Upper lobe of left lung (tissue), 6 donors: ENCODE measurements at regions not wholly inside any gene's neighbourhood (a gene's known extent, or its start where the extent isn't known, plus 50 kb on each side); places are given as distances from the start of the nearest gene placed in this dataset.

Experiments used
- ATAC-seq, 2 donors: fragments of 200-7000 bp; cut with Tn5 transposase; one replicate each; pipeline ENCODE4 v1.9.1; 2022; ENCODE audit warnings: mild to moderate bottlenecking in 2 of 2, moderate library complexity in 2 of 2; ENCODE audit not compliant: low FRiP score in 2 of 2
- DNase-seq, 2 donors: peaks; one replicate each; pipeline ENCODE4 v3.0.0-alpha.2; 2019 to 2020
- H3K27ac ChIP-seq, 4 donors: fragments of 200-600 bp; sonication (generic); one replicate each; pipeline ENCODE4 v1.5.1; 2016 to 2019
- H3K27me3 ChIP-seq, 4 donors: fragments of 200-600 bp; sonication (generic); one replicate each; pipeline ENCODE4 v1.5.1; 2017 to 2019
- H3K36me3 ChIP-seq, 4 donors: fragments of 200-600 bp; sonication (generic); one replicate each; pipeline ENCODE4 v1.5.1; 2016 to 2019
- H3K4me1 ChIP-seq, 4 donors: fragments of 200-600 bp; sonication (generic); one replicate each; pipeline ENCODE4 v1.5.1; 2018 to 2019
- H3K4me3 ChIP-seq, 4 donors: fragments of 200-600 bp; sonication (generic); one replicate each; pipeline ENCODE4 v1.5.1; 2017 to 2019; ENCODE audit warnings: mild to moderate bottlenecking in 2 of 4, moderate library complexity in 1 of 4
- H3K9me3 ChIP-seq, 4 donors: fragments of 200-600 bp; sonication (generic); one replicate each; pipeline ENCODE4 v1.5.1; 2018 to 2019
- EP300 ChIP-seq, 4 donors: sonication (generic); formaldehyde crosslinking; IDR thresholded peaks; one replicate each; pipeline ENCODE4 v1.5.1; 2017; ENCODE audit warnings: antibody characterized with exemption in 4 of 4, control low read depth in 2 of 4
- POLR2A ChIP-seq, 4 donors: fragments of 450-650 bp; IDR thresholded peaks; one replicate each; pipeline ENCODE4 v1.5.1; 2016 to 2017; ENCODE audit warnings: antibody characterized with exemption in 4 of 4, mild to moderate bottlenecking in 2 of 4
- POLR2AphosphoS5 ChIP-seq, 2 donors: sonication (generic); formaldehyde crosslinking; IDR thresholded peaks; one replicate each; pipeline ENCODE4 v1.5.1; 2017; ENCODE audit warnings: antibody characterized with exemption in 2 of 2
- WGBS, 2 donors: methylation state at CpG; one replicate each; pipeline ENCODE4 v1.1.5; 2017 to 2018; 5-methylcytosine and 5-hydroxymethylcytosine counted together
- TF ChIP-seq, protein P1 (sequence below), 6 experiments: fragments of 450-650 bp in 4 of 6; fragments of 200-600 bp in 2 of 6; sonication (generic) in 2 of 6; IDR thresholded peaks; one replicate each; pipeline ENCODE4 v1.5.1; 2016 to 2019; ENCODE audit warnings: antibody characterized with exemption in 6 of 6
- donor health status: DM: no; HTN: no; CAD: no; lungs with moderate emphysema.
- donor health status: DM: no; HTN: yes; CAD: no; lungs with severe emphysema.

DNA sequence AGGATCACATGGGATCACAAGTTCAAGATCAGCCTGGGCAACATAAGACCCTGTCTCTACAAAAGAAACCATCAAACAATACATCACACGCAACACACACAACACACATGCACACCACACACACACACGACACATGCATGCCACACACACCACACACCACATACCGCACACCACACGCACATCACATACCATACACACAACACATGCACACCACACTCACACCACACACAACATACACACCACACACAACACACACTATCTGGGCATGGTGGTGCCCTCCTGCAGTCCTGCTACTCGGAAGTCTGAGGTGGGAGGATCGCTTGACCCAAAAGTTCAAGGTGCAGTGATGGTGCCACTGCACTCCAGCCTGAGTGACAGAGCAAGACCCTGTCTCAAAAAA lies 198.3 kb downstream of the USP12 start:
- H3K27ac ChIP-seq = no peak overlapping the region
- TF ChIP-seq EP300 (IDR thresholded peaks at IDR 0.05) = no peak
- TF ChIP-seq POLR2A (IDR thresholded peaks at IDR 0.05) = no peak
- TF ChIP-seq, protein P1, sequence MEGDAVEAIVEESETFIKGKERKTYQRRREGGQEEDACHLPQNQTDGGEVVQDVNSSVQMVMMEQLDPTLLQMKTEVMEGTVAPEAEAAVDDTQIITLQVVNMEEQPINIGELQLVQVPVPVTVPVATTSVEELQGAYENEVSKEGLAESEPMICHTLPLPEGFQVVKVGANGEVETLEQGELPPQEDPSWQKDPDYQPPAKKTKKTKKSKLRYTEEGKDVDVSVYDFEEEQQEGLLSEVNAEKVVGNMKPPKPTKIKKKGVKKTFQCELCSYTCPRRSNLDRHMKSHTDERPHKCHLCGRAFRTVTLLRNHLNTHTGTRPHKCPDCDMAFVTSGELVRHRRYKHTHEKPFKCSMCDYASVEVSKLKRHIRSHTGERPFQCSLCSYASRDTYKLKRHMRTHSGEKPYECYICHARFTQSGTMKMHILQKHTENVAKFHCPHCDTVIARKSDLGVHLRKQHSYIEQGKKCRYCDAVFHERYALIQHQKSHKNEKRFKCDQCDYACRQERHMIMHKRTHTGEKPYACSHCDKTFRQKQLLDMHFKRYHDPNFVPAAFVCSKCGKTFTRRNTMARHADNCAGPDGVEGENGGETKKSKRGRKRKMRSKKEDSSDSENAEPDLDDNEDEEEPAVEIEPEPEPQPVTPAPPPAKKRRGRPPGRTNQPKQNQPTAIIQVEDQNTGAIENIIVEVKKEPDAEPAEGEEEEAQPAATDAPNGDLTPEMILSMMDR (IDR thresholded peaks at IDR 0.05) = no peak
- no peak for TF ChIP-seq POLR2AphosphoS5 (IDR thresholded peaks at IDR 0.05)
- no peak for DNase-seq
- H3K27me3 ChIP-seq = no peaks in the 10 kb centered on the region
- 77 to 81% methylated on average over 6 of the region's 6 CpGs for WGBS, 2 donors
- H3K9me3 ChIP-seq = no peaks in the 10 kb centered on the region
- peaks cover 0 to 6% (median 5%) of the 10 kb centered on the region in 4 donors for H3K4me1 ChIP-seq
- no peaks in the 10 kb centered on the region for H3K36me3 ChIP-seq
- no peak for ATAC-seq
- no peak overlapping the region for H3K4me3 ChIP-seq

DNA sequence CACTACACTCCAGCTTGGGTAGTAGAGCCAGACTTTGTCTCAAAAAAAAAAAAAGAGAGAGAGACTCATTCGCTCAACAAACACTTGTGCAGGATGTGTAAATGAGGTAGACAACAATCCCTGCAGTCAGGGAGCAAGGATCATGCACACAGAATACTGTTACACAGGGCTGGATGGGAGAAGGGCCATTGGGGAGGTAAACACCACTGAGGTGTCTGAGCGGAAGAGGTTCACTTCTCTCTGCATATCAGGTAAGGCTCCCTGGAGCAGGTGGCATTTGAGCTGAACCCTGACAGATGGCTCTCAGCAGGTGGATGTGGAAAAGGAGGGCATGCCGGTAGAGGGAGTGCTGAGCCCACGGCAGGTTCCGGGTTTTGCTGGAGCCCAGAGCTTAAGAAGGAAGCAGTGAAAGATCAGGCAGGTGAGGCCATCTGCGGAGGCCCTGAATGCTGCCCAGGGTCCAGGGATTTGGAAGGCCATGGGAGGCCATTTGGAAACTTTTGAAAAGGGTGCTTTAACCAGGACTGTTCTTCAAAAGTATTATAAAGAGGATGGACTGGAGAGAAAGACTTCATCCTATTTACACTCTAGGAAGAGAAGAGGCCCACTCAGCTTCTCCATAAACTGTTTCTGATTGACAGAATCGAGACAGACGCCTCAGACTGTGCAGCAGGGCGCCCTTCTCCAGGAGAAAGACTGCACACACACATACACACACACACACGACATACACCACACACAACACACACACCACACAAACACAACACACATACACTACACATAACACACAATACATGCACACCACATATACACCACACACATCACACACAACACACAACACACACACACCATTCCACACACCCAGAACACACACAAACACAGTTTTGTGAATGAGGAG lies 199.4 kb downstream of the USP12 start:
- H3K27ac ChIP-seq = peak overlapping the region in 1 of 4 donors; percentile 30
- WGBS, 2 donors = 32 to 41% methylated on average over 8 to 10 of the region's 10 CpGs
- TF ChIP-seq POLR2AphosphoS5 (IDR thresholded peaks at IDR 0.05) (no peak), EP300 (IDR thresholded peaks at IDR 0.05) (no peak)
- TF ChIP-seq, protein P1 (IDR thresholded peaks at IDR 0.05) = peak in 5 of 6 experiments; percentile 20 to 55 (median 24)
- peaks cover 0 to 16% (median 5%) of the 10 kb centered on the region in 4 donors for H3K4me1 ChIP-seq
- no peaks in the 10 kb centered on the region for H3K27me3 ChIP-seq
- peak in 1 of 2 donors; percentile 66 for DNase-seq
- H3K4me3 ChIP-seq = no peak overlapping the region
- no peaks in the 10 kb centered on the region for H3K9me3 ChIP-seq
- peak in 1 of 2 donors; percentile 1 for ATAC-seq
- H3K36me3 ChIP-seq = no peaks in the 10 kb centered on the region

DNA sequence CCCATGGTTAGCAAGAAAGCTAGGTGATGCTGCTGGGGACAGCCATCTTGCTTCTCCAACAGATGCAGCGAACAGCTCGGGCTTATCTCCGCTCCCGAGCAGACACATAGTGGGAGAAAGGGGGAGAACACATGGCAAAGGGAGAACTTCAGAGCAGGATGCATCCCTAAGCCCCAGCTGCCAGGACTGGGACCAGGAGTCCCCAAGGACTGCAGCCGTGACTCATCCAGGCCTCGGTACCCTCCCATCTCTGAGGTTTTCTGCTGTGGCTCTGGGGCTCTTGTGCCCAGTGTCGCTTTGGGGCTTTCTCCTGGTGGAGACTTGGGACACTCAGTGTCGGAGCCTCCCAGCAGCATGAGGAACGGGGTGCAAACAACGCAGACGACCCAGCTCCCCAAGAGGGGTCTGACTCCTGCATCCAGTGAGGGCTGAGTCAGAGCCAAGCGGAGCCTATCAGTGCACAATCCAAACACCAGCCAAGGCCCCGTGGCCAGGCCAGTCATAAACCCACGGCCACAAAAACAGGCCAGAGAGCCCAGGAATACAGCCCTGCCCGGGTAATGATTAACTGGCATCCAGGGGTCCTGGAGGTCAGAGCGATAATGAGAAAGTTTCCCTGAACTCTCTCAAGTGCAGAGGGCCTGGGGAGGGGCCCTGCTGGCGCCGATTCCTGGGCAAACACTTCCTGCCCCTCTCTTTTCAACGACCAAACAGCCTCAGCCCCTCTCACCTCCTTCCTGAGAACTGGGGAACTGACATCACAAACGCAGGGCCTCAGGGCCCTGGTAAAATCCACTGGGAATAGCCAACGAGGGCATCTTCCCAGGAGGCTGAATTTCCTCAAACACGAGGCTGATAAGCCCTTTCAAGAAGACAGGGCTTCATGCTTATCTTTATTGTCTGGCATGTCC lies 202.9 kb downstream of the USP12 start:
- no peak overlapping the region for H3K4me3 ChIP-seq
- no peak for ATAC-seq
- H3K27ac ChIP-seq = peak overlapping the region; percentile 18 to 77 (median 40)

DNA sequence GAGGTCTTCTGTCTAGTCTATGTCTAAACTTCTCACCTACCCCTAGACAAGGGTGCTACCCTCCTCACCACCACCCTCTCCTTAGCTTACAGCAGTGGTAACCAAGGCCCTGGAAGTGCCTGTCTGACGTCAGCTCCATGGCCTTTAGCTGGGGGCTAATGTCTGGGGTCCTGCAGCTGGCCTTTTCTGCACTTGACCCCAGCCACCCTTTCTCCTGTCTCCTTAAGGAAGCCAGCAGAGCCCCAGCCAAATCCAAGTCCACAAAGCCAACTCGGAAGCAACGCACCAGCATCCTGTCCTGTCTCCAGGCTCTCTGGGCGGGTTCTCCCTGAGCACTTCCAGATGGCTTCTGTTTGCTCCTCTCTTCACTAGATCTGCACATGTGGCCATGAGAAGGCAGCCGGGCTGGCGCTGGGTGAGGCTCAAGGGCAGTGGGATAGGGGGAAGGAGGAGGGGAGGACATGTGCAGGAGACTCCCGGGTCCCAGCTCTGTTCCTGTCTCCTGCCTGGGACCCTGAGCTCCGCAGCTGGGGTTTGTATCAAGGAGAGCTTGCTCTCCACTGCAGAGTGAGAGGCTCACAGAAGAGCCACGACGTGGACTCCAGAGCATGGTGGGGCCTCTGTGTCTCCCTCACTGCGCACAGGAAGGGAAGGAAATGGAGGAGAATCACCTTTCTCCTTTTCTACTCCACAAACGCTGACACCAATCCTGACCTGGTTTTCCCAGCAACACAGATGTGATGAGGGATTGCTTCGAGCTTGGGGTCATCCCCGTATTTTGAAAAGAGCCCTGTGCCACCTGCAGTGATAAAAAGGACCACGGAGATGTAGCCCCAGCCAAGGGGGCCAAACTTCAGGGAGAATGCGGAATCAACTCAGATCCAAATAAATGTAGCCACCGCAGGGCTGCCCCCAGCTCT lies 204.2 kb downstream of the USP12 start:
- Histone ChIP-seq H3K27me3 (no peaks in the 10 kb centered on the region), H3K4me1 (peaks cover 0 to 52% (median 16%) of the 10 kb centered on the region in 4 donors), H3K27ac (peak overlapping the region in 1 of 4 donors; percentile 77), H3K36me3 (no peaks in the 10 kb centered on the region), H3K9me3 (no peaks in the 10 kb centered on the region), H3K4me3 (no peak overlapping the region)
- DNase-seq = peak in 1 of 2 donors; percentile 58
- TF ChIP-seq, protein P1 (IDR thresholded peaks at IDR 0.05) = no peak
- TF ChIP-seq EP300 (IDR thresholded peaks at IDR 0.05) (no peak), POLR2AphosphoS5 (IDR thresholded peaks at IDR 0.05) (no peak), POLR2A (IDR thresholded peaks at IDR 0.05) (no peak)
- WGBS, 2 donors = 71 to 74% methylated on average over 16 to 17 of the region's 17 CpGs
- ATAC-seq = no peak

More for the DNA sequence above, 202.9 kb downstream of the USP12 start:
- TF ChIP-seq POLR2A (IDR thresholded peaks at IDR 0.05) = no peak
- Histone ChIP-seq H3K36me3 (no peaks in the 10 kb centered on the region), H3K27me3 (no peaks in the 10 kb centered on the region), H3K9me3 (no peaks in the 10 kb centered on the region), H3K4me1 (peaks cover 0 to 40% (median 16%) of the 10 kb centered on the region in 4 donors)
- WGBS, 2 donors = 46 to 51% methylated on average over 14 to 22 of the region's 22 CpGs
- DNase-seq = peak in 1 of 2 donors; percentile 49
